ENCODE measurements at regions not wholly inside any gene's neighbourhood (a gene's known extent, or its start where the extent isn't known, plus 50 kb on each side); places are given as distances from the start of the nearest gene placed in this dataset.

GRCh38 chr5:52693280-52693679 lies 94.4 kb upstream of the ITGA1 start:
- TF ChIP-seq POLR2A (IDR thresholded peaks at IDR 0.05) (no peak), CTCF (IDR thresholded peaks at IDR 0.05) (peak; percentile 17 to 38 (median 32))
